ENCODE measurements at regions not wholly inside any gene's neighbourhood (a gene's known extent, or its start where the extent isn't known, plus 50 kb on each side); places are given as distances from the start of the nearest gene placed in this dataset.

DNA sequence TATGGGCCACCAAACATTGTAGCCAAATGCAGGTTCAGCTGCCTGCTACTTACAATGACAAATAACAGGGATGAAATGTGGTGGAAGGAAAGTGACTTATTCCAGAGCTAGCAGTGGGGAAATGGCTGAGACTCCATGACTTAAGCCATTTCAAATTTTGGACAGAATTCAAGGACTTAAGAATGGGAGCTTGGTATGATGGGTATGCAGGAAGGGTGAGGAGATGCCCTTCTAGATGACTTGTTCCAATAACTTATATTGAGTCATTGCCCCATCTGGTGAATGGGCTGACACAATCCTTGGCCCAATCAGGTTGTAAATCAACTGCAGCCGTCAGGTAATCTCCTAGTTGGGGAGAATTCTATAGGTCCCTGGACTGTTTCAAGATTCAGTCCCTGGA, 230.7 kb upstream of the SGCD start:
- Histone ChIP-seq H2AFZ (ENCODE audit: low read length) (no peak overlapping the region), H3K36me3 (ENCODE audit: insufficient read depth, low read length) (no peaks in the 10 kb centered on the region), H3K79me2 (ENCODE audit: insufficient read depth, low read depth, low read length) (no peaks in the 10 kb centered on the region), H3K9me3 (ENCODE audit: low read length) (no peaks in the 10 kb centered on the region), H3K4me2 (ENCODE audit: low read length) (no peak overlapping the region), H3K9me2 (ENCODE audit: insufficient read depth, low read length) (no peaks in the 10 kb centered on the region), H3K4me3 (ENCODE audit: low read depth, low read length, poor library complexity, severe bottlenecking) (no peak overlapping the region), H3K27ac (ENCODE audit: low read depth, low read length, poor library complexity, severe bottlenecking) (no peak overlapping the region), H4K20me1 (ENCODE audit: insufficient read depth, low read length) (no peaks in the 10 kb centered on the region), H3K4me1 (ENCODE audit: insufficient read depth, low read length, poor library complexity, severe bottlenecking) (no peaks in the 10 kb centered on the region)
- CTCF ChIA-PET (ENCODE audit: unreplicated experiment), result no interaction called here
- POLR2A ChIA-PET, result no interaction called here
- BruUV-seq (replicated peaks), result no TSS peak
- TF ChIP-seq, protein P1, sequence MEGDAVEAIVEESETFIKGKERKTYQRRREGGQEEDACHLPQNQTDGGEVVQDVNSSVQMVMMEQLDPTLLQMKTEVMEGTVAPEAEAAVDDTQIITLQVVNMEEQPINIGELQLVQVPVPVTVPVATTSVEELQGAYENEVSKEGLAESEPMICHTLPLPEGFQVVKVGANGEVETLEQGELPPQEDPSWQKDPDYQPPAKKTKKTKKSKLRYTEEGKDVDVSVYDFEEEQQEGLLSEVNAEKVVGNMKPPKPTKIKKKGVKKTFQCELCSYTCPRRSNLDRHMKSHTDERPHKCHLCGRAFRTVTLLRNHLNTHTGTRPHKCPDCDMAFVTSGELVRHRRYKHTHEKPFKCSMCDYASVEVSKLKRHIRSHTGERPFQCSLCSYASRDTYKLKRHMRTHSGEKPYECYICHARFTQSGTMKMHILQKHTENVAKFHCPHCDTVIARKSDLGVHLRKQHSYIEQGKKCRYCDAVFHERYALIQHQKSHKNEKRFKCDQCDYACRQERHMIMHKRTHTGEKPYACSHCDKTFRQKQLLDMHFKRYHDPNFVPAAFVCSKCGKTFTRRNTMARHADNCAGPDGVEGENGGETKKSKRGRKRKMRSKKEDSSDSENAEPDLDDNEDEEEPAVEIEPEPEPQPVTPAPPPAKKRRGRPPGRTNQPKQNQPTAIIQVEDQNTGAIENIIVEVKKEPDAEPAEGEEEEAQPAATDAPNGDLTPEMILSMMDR (conservative IDR thresholded peaks at IDR 0.05; ENCODE audit: low read length), result no peak
- no peak for TF ChIP-seq EZH2phosphoT487 (IDR thresholded peaks at IDR 0.05; ENCODE audit: borderline replicate concordance, low read depth, low read length)
- intact Hi-C loops (cut with micrococcal nuclease; ENCODE audit: unreplicated experiment), result no loop called here
- no peak for DNase-seq (ENCODE audit: low spot score)

DNA sequence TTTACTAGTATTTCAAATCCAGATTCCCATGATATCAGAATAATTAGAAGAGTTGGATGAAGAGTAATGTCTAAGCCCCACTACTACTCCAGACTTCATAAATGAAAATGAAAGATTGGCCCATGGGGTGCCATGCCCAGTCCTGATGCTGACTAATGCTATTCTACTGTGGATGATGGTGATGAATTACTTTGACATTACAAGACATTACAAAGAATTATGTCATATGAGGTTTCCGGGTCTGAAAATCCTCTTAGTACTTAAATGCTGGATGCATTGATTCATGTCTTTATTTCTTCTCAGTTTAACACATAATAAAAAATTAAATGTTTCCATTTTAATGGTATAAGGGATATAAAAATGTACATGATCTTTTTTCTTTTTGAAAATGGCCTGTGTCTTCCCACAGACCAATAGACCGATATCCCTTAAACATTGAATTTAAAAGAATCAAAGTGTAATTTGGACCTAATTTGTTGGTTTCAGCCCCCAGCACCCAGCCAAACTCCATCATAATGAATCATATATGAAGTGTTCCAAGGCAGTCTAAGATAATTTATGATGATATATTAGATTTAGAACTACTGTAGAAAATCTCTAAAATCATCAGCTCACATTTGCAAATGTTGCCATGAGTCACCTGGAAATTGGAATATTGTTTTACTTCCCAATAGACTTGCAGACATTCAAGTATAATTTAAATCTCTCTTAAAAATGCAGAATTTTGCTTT, 223.6 kb upstream of the SGCD start:
- BruUV-seq (replicated peaks), result no TSS peak
- CTCF ChIA-PET (ENCODE audit: unreplicated experiment), result no interaction called here
- intact Hi-C loops (cut with micrococcal nuclease; ENCODE audit: unreplicated experiment), result no loop called here
- Histone ChIP-seq H3K27ac (ENCODE audit: low read depth, low read length, poor library complexity, severe bottlenecking) (no peak overlapping the region), H4K20me1 (ENCODE audit: insufficient read depth, low read length) (no peaks in the 10 kb centered on the region), H3K36me3 (ENCODE audit: insufficient read depth, low read length) (no peaks in the 10 kb centered on the region), H3K4me3 (ENCODE audit: low read depth, low read length, poor library complexity, severe bottlenecking) (no peak overlapping the region), H3K4me1 (ENCODE audit: insufficient read depth, low read length, poor library complexity, severe bottlenecking) (no peaks in the 10 kb centered on the region), H3K79me2 (ENCODE audit: insufficient read depth, low read depth, low read length) (no peaks in the 10 kb centered on the region), H2AFZ (ENCODE audit: low read length) (no peak overlapping the region), H3K4me2 (ENCODE audit: low read length) (no peak overlapping the region), H3K9me3 (ENCODE audit: low read length) (no peaks in the 10 kb centered on the region), H3K9me2 (ENCODE audit: insufficient read depth, low read length) (no peaks in the 10 kb centered on the region)
- POLR2A ChIA-PET, result interaction anchor here (0.6 kb wide), 1 partner anchor 359 kb away, joined by 4 read pairs; no protein-coding TSS in a partner anchor
- no peak for DNase-seq (ENCODE audit: low spot score)
- TF ChIP-seq EZH2phosphoT487 (IDR thresholded peaks at IDR 0.05; ENCODE audit: borderline replicate concordance, low read depth, low read length), result no peak
- TF ChIP-seq, protein P1 (conservative IDR thresholded peaks at IDR 0.05; ENCODE audit: low read length), result no peak

DNA sequence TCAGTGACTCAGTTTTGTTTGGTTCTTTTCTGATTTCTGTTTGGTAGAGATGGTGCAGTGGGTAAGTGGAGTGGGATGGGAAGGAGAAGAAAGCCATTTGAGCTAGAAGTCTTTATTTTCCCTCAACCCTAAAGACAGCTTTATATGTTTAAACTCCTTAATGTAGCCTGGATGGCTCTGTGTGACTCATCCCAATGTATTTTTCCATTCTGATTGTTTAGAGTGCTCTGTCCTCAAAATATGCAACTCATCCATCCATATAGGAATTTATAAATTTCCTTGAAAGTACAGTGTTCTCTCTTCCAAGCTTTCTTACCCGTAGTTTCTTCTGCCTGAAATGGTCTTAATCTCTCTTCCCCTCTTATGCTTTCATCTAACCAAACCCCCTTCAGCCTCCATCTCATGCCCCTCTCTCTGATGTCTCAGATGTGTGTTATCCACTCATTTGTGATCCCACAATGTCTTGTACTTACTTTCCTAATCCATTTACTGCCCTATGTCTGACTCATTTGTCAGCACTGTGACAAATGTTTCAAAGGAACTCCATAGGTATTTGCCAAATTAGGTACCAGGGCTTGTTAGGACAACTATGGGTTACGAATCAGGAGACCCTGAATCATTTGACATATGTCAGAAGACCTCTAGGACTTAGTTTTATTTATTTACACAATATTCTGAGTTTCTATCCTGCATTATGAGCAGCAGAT, 217.5 kb upstream of the SGCD start:
- DNase-seq (ENCODE audit: low spot score), result no peak
- no peaks in the 10 kb centered on the region for H3K79me2 ChIP-seq (ENCODE audit: insufficient read depth, low read depth, low read length)
- H3K9me3 ChIP-seq (ENCODE audit: low read length), result no peaks in the 10 kb centered on the region
- ChIA-PET POLR2A (interaction anchor here (0.7 kb wide), 1 partner anchor 41 kb away, joined by 3 read pairs; no protein-coding TSS in a partner anchor), CTCF (ENCODE audit: unreplicated experiment) (no interaction called here)
- intact Hi-C loops (cut with micrococcal nuclease; ENCODE audit: unreplicated experiment), result no loop called here
- H3K36me3 ChIP-seq (ENCODE audit: insufficient read depth, low read length), result no peaks in the 10 kb centered on the region
- H3K4me3 ChIP-seq (ENCODE audit: low read depth, low read length, poor library complexity, severe bottlenecking), result no peak overlapping the region
- BruUV-seq (replicated peaks), result no TSS peak
- H3K4me1 ChIP-seq (ENCODE audit: insufficient read depth, low read length, poor library complexity, severe bottlenecking), result no peaks in the 10 kb centered on the region
- no peak overlapping the region for H2AFZ ChIP-seq (ENCODE audit: low read length)
- no peak overlapping the region for H3K27ac ChIP-seq (ENCODE audit: low read depth, low read length, poor library complexity, severe bottlenecking)
- no peaks in the 10 kb centered on the region for H3K9me2 ChIP-seq (ENCODE audit: insufficient read depth, low read length)
- no peaks in the 10 kb centered on the region for H4K20me1 ChIP-seq (ENCODE audit: insufficient read depth, low read length)
- TF ChIP-seq EZH2phosphoT487 (IDR thresholded peaks at IDR 0.05; ENCODE audit: borderline replicate concordance, low read depth, low read length), result no peak
- TF ChIP-seq, protein P1 (conservative IDR thresholded peaks at IDR 0.05; ENCODE audit: low read length), result no peak
- H3K4me2 ChIP-seq (ENCODE audit: low read length), result no peak overlapping the region
